GM10248 (cell line): ENCODE measurements at regions not wholly inside any gene's neighbourhood (a gene's known extent, or its start where the extent isn't known, plus 50 kb on each side); places are given as distances from the start of the nearest gene placed in this dataset.

Source experiments
- CTCF ChIA-PET: fragments of 300-600 bp; sonication (Branson Sonifier 250); formaldehyde crosslinking; extraction: SDS; loops from one replicate; lab custom pipeline; 2021; ENCODE audit warnings: antibody characterized with exemption; lab: Yijun Ruan, JAX
- POLR2A ChIA-PET: fragments of 350-650 bp; sonication (Branson Sonifier 250); formaldehyde crosslinking; extraction: SDS; loops from one replicate; lab custom pipeline; 2020; ENCODE audit warnings: antibody characterized with exemption; lab: Yijun Ruan, JAX
- DNase-seq: peaks from one replicate; pipeline ENCODE4 v3.0.0; 2012; ENCODE audit errors: extremely low spot score
- TF ChIP-seq, protein P1 (sequence below): IDR thresholded peaks from 2 replicates; pipeline ENCODE4 v1.5.1; 2012; ENCODE audit warnings: mild to moderate bottlenecking, low read depth; ENCODE audit errors: extremely low read depth, missing control alignments, control extremely low read depth

DNA sequence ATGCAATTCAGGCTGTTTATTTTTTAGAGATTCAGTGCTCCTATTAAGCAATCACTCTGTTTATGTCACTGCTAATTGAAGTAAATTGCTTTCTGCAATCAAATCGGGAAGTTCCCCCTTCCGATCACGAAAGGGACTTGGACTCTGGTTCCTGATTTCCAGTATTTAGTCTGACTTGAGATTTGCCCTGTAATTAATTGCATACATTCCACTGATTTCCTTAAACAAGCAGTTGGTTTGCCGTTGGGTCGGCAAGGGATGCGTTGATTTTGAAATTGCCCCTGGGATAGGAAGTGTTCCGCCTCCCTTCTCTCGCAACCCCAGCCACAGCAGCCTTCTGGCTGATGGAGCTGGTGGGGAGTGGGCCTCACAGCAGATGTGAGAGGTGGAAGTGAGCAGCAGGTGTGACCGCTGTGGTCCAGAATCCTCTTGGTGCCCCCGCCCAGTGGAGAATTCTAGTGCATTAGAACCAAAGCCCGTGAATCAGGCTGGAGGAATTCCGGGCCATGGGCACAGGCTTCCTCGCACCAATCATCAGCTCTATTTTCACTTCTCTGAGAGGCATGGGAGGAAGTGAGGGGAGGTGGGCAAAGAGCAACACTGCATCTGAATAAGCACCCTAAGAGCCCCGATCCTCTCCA lies 102.5 kb downstream of the SPRY4 start:
- TF ChIP-seq, protein P1, sequence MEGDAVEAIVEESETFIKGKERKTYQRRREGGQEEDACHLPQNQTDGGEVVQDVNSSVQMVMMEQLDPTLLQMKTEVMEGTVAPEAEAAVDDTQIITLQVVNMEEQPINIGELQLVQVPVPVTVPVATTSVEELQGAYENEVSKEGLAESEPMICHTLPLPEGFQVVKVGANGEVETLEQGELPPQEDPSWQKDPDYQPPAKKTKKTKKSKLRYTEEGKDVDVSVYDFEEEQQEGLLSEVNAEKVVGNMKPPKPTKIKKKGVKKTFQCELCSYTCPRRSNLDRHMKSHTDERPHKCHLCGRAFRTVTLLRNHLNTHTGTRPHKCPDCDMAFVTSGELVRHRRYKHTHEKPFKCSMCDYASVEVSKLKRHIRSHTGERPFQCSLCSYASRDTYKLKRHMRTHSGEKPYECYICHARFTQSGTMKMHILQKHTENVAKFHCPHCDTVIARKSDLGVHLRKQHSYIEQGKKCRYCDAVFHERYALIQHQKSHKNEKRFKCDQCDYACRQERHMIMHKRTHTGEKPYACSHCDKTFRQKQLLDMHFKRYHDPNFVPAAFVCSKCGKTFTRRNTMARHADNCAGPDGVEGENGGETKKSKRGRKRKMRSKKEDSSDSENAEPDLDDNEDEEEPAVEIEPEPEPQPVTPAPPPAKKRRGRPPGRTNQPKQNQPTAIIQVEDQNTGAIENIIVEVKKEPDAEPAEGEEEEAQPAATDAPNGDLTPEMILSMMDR: no peak
- CTCF ChIA-PET: interaction anchor here (1.1 kb wide), 1 partner anchor 14 kb away, joined by 3 read pairs; no protein-coding TSS in a partner anchor
- POLR2A ChIA-PET: no interaction called here
- DNase-seq: no peak

GRCh38 chr5:142221091-142221860 lies 103.5 kb downstream of the SPRY4 start:
- POLR2A ChIA-PET: no interaction called here
- CTCF ChIA-PET: no interaction called here
- TF ChIP-seq, protein P1: no peak
- no peak for DNase-seq

DNA sequence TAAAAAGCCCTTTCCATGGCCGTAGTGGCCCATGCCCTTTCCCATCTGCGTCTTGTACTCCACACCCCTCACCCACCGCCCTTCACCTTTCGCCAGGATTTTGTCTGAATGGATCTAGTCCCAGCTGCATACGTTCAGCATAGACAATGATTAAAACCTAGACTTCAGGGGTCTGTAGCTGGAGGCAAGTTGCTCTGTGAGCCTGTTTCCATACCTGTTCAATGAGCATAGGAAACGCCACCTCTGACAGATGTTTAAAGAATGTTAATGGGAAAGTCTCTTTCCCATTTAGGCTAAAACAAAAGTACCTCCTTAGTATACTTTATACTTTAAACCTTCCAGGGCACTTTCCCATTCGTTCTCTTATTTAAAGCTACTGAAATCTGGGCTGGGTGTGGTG lies 105.7 kb downstream of the SPRY4 start:
- POLR2A ChIA-PET: no interaction called here
- no peak for DNase-seq
- CTCF ChIA-PET: interaction anchor here (1.1 kb wide), 1 partner anchor 389 kb away, joined by 3 read pairs; no protein-coding TSS in a partner anchor
- TF ChIP-seq, protein P1: no peak

GRCh38 chr5:142216931-142217330 lies 107.9 kb downstream of the SPRY4 start:
- TF ChIP-seq, protein P1: no peak
- ChIA-PET POLR2A (no interaction called here), CTCF (interaction anchor here (1.3 kb wide), 1 partner anchor 496 kb away, joined by 3 read pairs; no protein-coding TSS in a partner anchor)
- no peak for DNase-seq

- DNase-seq: no peak
- CTCF ChIA-PET: interaction anchor here (0.8 to 1.0 kb wide), 2 partner anchors 21 to 71 kb away, joined by 3 read pairs; no protein-coding TSS in a partner anchor
- TF ChIP-seq, protein P1: no peak
- POLR2A ChIA-PET: no interaction called here
Measured at GRCh38 chr5:142215915-142216681, 107.5 kb downstream of the NDFIP1 start.

- CTCF ChIA-PET: interaction anchor here (1.2 kb wide), 1 partner anchor 334 kb away, joined by 3 read pairs; no protein-coding TSS in a partner anchor
Measured at GRCh38 chr5:142213077-142213476, 104.5 kb downstream of the NDFIP1 start.

More at GRCh38 chr5:142213077-142213476, 104.5 kb downstream of the NDFIP1 start:
- TF ChIP-seq, protein P1: no peak
- DNase-seq: no peak
- POLR2A ChIA-PET: no interaction called here
